Activated CD4-positive, CD25-positive, alpha-beta regulatory T cell (primary cell): ENCODE measurements at regions not wholly inside any gene's neighbourhood (a gene's known extent, or its start where the extent isn't known, plus 50 kb on each side); places are given as distances from the start of the nearest gene placed in this dataset.

ENCODE experiments used
- DNase-seq, 4 experiments: peaks; one replicate each; lab custom pipeline; 2025; lab: John Stamatoyannopoulos, UW

DNA sequence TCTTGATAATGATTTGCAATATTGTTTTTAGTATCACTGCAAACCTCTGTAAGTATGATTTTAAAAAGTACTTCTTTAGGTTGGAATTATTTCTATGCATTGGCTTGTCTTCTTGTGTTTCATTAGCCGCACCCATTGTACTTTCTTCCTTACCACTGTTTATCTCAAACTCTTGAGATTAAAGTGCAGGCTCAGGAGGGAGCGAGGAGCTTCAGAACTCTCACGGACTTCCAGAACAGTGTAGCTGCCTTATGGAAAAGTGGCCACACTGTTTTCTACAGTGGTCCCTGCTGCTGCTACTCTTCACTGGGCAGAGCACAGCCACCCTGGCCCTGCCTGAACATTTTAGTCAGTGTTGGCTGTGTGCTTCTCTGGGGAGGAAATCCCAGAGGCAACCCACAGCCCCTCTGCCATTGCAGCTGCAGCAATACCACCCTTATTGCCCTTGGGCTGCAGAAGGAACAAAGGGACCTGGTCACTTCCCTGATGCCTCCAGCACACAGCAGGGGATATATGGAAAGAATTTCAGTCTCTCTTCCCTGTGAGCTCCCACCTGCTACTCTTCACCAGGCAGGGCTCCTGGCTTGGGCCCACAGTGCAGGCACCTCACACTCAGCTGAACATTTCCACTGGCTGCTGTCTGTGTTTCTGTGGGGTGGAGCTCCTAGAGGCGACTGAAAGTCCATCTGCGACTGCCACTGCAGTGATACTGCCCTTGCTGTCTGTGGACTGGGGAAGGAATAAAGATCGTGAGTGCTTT, 91.7 kb upstream of the MAP3K4 start:
- DNase-seq, result no peak

DNA sequence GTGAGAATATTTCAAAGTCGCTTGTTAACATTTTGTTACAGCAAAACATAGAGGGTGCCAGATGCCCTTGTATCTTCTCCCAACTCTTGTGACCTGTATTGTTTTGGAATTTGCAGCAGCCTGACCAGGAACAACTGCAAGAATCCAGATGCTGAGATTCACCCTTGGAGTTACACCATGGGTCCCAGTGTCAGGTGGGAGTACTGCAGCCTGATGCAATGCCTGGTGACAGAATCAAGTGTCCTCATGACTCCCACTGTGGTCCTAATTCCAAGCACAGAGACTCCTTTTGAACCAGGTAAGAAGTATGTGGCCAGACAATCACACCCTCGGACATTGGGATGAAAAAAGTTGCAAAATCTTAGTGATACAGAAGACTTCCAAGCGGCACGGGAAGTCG, 79.6 kb upstream of the MAP3K4 start:
- DNase-seq, result no peak

- DNase-seq, result no peak
These were observed 79.2 kb upstream of the MAP3K4 start for GRCh38 chr6:160912411-160912810.

DNA sequence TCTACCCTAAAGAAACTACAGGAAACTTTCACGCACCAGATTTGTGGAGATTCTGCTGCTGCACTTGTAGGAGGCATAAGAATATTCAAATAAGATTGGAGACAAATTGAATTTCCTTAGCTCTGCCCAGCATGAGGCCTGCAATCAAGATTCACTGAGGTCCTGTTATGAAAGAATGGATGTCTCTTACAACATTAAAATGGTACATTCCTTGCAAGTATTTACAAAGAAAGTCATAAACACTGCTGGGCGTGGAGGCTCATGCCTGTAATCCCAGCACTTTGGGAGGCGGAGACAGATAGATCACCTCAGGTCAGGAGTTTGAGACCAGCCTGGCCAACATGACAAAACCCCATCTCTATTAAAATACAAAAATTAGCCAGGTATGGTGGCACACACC, 74.0 kb upstream of the MAP3K4 start:
- no peak for DNase-seq

DNA sequence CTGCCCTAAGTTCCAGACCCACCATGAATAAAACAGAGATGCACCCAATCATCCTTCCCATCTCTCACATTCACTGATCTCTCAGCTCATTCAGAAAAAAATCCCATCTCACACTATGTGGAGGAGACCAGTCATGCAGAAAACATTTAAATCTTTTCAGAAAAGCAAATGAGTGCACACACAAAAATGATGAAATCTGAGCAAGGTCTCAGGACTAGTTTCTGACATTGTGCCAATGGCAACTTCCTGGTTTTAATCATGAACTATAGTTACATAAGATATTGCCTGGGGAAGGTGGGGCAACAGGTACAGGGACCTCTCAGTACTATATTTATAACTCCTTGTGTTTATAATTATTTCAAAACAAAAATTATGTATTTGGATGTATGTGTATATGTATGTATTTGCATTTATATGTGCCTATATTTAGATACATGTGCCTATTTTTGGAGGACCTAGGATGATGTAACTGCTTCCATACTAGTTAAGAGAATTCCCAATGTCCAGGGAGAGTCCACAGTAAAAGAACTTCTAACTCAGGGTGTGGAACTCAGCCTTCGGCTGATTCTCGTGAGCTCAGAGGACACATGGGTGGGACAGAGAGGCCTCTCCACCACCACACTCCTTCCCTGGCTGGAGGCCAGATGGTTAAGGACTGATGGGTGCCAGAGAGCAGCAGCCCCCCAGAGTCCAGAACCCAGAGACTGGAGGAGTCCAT, 71.7 kb upstream of the MAP3K4 start:
- no peak for DNase-seq

DNA sequence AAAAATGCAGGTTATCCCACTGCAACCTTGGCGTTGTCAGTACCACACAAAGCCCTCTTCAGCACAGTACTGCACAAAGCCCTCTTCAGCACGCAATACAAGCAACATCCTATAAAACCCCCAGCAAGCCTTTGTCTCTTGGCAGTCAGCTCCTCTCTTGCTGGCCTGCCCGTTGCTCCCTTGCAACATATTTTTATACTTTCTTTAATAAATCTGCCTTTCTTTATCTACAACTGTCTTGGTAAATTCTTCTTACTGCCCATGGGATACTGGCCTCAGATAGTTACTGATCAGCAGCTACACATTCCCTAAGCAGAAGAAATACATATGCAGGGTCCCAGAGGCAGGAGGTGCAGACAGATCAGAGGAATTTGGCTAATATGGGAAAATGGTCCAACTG, 70.5 kb upstream of the MAP3K4 start:
- no peak for DNase-seq

DNA sequence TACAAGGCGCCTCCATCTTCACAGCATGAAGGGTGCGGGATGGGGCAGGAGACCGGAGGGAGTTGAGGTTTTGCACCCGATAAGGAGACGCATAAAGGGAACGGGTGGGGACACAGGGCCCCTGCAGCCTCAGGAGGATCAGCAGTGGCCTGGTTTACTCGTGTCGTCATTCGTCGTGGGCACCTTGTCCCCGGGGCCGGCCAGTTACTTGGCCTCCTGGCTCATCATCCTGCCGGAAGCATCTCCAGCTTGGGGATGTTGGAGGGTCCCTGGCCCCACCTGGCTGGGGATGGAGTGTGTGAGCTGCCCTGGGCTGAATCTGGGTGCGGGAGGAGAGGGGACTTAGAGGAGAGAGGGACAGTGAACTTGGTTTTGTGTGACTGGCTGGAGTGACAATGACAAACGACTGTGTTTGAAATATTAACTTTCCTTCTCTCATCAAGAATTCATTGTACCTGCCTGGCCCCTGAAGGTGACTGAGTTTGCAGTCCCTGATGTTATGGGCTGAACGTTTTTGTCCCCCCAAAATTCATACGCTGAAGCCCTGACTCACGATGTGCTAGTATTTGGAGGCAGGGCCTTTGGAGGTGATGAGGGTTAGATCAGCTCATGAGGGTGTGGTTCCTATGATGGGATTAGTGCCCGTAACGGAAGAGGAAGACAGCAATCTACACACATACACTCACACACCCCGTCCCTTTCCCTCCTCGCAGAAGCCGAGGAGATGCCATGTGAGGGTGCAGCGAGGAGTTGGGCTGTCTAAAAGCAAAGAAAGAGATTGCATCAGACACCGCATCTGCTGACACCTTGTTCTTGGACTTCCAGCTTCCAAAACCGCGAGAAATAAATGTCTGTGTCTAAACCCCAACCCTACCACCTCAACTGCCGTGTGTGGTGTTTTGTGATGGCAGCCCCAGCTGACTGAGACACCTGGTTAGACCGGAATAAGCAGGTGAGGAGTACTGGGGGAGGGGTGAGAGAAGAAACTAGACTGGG, 65.0 kb upstream of the MAP3K4 start:
- DNase-seq, result no peak

DNA sequence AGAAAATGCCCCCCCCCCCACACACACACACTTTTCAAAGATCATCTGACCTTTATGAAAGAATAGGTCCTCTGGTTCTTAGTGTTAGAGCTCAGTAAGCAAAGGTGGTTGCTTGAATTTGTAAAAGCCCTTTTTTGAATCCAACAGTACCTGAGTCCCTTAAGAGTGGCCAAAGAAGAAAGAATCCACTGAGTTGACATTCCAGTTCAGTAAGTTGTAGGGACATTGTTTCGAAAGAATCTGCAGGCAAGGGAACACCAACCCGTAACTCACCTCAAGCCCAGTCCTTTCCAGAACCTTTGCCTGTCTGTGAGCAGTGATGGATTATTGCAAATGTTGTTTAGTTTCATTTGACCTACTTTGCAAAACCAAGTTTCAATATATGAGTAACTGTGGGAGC, 64.2 kb upstream of the MAP3K4 start:
- no peak for DNase-seq

- no peak for DNase-seq
These were observed 62.2 kb upstream of the MAP3K4 start for GRCh38 chr6:160929361-160929760.

- no peak for DNase-seq
These were observed 61.7 kb upstream of the MAP3K4 start for GRCh38 chr6:160929831-160930230.

GRCh38 chr6:160930547-160931377, 60.8 kb upstream of the MAP3K4 start:
- DNase-seq, result peak; percentile 8 to 32 (median 20)

DNA sequence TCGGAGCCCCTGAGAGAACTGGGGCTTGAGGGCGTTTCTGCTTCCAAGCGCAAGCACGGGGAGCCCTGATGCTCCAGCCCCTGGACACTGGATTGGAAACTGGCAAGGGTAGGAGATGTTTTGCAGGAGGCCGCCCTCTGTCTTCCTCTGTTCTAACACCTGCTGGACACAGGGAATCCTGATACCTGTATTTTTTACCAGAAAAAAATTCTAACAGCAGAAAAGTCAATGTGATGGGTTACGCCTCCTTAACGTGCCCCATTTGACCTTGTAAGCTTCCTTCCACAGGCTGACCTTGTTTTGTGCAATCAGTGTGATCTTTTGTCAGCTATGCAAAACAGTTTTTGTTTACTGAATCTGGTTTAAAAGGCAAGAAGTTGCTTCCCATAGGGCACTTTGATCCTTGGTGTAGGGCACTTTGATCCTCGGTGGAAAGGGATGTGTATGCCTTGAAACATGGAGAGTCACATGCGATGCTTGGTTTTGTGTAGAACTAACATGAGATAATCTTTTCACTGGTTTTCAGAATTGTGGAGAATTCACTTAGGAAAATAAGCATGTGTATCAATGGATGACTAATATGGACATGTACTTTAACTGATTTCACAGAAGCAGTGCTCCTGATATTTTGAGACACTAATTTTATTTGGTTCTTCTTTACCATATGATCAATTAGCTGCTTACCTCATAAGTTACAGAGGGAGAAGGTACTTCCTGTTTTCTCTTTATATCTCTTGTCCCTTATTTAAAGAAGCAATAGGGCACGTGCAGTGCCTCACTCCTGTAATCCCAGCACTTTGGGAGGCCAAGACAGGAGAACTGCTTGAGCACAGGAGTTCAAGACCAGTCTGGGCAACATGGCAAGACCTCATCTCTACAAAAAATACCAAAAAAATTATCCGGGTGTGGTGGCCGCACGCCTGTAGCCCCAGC, 59.9 kb upstream of the MAP3K4 start:
- DNase-seq, result no peak

- no peak for DNase-seq
These were observed 58.3 kb upstream of the MAP3K4 start for GRCh38 chr6:160933256-160933655.

- no peak for DNase-seq
These were observed 57.4 kb upstream of the MAP3K4 start for GRCh38 chr6:160934157-160934556.

- no peak for DNase-seq
These were observed 51.4 kb upstream of the MAP3K4 start for GRCh38 chr6:160940197-160940596.
